ENCODE measurements at regions not wholly inside any gene's neighbourhood (a gene's known extent, or its start where the extent isn't known, plus 50 kb on each side); places are given as distances from the start of the nearest gene placed in this dataset.

DNA sequence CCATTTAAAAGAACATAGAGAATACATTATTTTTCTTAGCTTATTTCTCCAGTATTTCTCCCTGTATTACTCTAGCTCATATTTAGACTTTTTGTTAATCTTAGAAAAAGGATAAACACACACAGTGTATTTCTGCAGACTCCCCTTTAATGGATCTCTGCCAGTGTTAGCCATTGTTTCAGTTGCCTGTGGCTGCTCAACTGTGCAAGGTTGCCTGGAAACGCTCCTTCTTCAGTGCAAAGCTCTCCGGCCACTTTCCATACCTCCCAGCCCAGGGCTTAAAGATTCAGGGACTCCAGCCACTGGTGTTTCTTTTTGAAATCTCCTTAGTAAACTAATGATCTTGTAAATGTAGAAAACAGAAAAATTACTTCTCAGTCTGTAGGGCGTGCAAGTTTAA, 104.9 kb downstream of the SLIT2 start:
- TF ChIP-seq, protein P1, sequence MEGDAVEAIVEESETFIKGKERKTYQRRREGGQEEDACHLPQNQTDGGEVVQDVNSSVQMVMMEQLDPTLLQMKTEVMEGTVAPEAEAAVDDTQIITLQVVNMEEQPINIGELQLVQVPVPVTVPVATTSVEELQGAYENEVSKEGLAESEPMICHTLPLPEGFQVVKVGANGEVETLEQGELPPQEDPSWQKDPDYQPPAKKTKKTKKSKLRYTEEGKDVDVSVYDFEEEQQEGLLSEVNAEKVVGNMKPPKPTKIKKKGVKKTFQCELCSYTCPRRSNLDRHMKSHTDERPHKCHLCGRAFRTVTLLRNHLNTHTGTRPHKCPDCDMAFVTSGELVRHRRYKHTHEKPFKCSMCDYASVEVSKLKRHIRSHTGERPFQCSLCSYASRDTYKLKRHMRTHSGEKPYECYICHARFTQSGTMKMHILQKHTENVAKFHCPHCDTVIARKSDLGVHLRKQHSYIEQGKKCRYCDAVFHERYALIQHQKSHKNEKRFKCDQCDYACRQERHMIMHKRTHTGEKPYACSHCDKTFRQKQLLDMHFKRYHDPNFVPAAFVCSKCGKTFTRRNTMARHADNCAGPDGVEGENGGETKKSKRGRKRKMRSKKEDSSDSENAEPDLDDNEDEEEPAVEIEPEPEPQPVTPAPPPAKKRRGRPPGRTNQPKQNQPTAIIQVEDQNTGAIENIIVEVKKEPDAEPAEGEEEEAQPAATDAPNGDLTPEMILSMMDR (IDR thresholded peaks at IDR 0.05): no peak
- TF ChIP-seq POLR2AphosphoS5 (IDR thresholded peaks at IDR 0.05): no peak
- no peak for TF ChIP-seq EP300 (IDR thresholded peaks at IDR 0.05)
- TF ChIP-seq POLR2A (IDR thresholded peaks at IDR 0.05): no peak
- H3K4me1 ChIP-seq: no peaks in the 10 kb centered on the region
- H3K9me3 ChIP-seq: no peaks in the 10 kb centered on the region
- no peak overlapping the region for H3K4me3 ChIP-seq
- no peaks in the 10 kb centered on the region for H3K27me3 ChIP-seq
- WGBS, 2 donors: 48 to 54% methylated on average over 3 of the region's 3 CpGs
- DNase-seq (no peak), ATAC-seq (ENCODE audit: low FRiP score in 2 of 2) (no peak)
- no peak overlapping the region for H3K27ac ChIP-seq
- H3K36me3 ChIP-seq: no peaks in the 10 kb centered on the region

DNA sequence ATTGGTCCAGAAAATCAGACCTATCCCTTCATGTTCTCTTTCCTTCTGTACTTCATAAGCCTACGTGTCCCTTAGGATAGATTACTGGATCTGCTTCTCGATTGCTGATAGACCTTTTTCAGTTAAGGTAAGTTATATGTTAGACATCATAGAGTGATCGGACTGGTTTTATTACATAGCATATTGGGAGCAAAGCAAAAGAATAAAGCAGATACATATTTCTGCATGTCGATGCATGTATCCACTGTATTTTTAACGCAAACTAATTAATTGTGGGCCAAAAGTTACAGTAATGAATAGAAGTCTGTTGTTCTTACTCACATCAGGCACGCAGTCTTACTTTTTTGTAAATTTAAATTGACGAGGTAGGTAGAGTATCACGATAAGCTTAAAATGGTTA, 106.4 kb downstream of the SLIT2 start:
- H3K36me3 ChIP-seq: no peaks in the 10 kb centered on the region
- TF ChIP-seq, protein P1 (IDR thresholded peaks at IDR 0.05): no peak
- TF ChIP-seq POLR2A (IDR thresholded peaks at IDR 0.05) (no peak), POLR2AphosphoS5 (IDR thresholded peaks at IDR 0.05) (no peak), EP300 (IDR thresholded peaks at IDR 0.05) (no peak)
- H3K27ac ChIP-seq: no peak overlapping the region
- no peaks in the 10 kb centered on the region for H3K9me3 ChIP-seq
- no peak for ATAC-seq (ENCODE audit: low FRiP score in 2 of 2)
- H3K4me3 ChIP-seq: no peak overlapping the region
- H3K27me3 ChIP-seq: no peaks in the 10 kb centered on the region
- H3K4me1 ChIP-seq: no peaks in the 10 kb centered on the region
- no peak for DNase-seq
- 93% methylated on average over 8 of the region's 8 CpGs for WGBS, 2 donors

DNA sequence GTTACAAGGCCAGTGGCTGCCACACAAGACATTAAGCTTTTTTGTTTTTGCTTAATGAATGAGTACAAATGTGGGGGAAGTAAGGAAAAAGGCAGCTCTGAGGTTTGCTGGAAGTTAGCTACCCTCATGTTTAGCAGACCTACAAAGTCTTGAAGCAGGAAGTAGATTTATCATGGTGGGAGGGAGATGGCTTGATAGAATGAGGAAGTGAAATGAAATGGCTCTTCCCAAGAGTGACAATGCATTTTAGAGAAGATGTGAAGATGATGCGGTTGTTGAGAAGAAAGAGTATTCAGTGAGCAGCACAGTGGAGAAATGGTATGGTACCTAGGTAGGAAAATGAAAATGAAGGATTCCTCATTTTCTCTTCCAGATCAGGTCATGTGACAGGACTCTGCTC, 108.0 kb downstream of the SLIT2 start:
- ATAC-seq (ENCODE audit: low FRiP score in 2 of 2) (no peak), DNase-seq (no peak)
- TF ChIP-seq POLR2AphosphoS5 (IDR thresholded peaks at IDR 0.05) (no peak), POLR2A (IDR thresholded peaks at IDR 0.05) (no peak), EP300 (IDR thresholded peaks at IDR 0.05) (no peak)
- TF ChIP-seq, protein P1 (IDR thresholded peaks at IDR 0.05): no peak
- Histone ChIP-seq H3K9me3 (no peaks in the 10 kb centered on the region), H3K27me3 (no peaks in the 10 kb centered on the region), H3K4me3 (no peak overlapping the region), H3K4me1 (no peaks in the 10 kb centered on the region), H3K27ac (no peak overlapping the region), H3K36me3 (no peaks in the 10 kb centered on the region)
- 86 to 95% methylated on average over 1 of the region's 1 CpG for WGBS, 2 donors

DNA sequence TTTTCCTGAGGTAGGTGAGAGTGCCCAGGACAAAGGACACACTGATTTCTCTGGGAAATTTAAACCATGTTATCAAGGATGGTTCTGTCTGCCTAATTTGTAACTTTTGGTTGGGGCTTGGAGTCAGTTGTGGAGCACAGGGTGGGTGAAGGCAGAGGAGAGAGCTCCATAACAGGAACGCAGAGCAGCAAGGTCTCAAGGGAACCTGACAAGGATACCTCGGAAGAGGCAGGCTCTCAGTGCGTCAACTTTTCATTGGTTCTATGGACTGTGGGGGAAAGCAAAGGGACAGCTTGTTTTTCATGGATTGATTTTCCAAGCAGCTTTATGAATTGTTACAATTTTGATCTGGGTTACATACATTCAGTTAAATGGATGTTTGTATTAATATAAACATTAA, 110.4 kb downstream of the SLIT2 start:
- Histone ChIP-seq H3K27me3 (no peaks in the 10 kb centered on the region), H3K27ac (no peak overlapping the region), H3K36me3 (no peaks in the 10 kb centered on the region), H3K4me3 (no peak overlapping the region), H3K9me3 (no peaks in the 10 kb centered on the region), H3K4me1 (no peaks in the 10 kb centered on the region)
- ATAC-seq (ENCODE audit: low FRiP score in 2 of 2) (no peak), DNase-seq (no peak)
- TF ChIP-seq EP300 (IDR thresholded peaks at IDR 0.05) (no peak), POLR2AphosphoS5 (IDR thresholded peaks at IDR 0.05) (no peak), POLR2A (IDR thresholded peaks at IDR 0.05) (no peak)
- TF ChIP-seq, protein P1 (IDR thresholded peaks at IDR 0.05): no peak
- WGBS, 2 donors: 88 to 93% methylated on average over 3 of the region's 3 CpGs

DNA sequence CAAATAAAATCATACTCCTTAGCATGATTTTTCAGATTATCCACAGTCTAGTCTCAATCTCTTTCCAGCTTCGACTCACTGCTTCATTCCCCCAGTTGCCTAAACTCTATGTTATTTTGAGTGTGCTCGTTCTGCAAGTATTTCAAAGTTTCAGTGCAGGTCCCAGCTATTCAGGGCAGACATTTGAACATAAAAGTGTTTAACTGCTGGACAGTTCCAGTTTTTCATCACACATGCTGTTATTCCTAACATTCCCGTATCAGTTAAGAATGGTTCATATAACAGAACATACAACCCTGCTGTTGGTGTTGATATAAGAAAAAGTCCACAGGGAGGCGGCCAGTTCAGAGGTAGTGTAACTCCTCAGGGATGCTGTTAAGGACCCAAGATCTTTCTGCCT, 113.3 kb downstream of the SLIT2 start:
- 78 to 83% methylated on average over 4 of the region's 4 CpGs for WGBS, 2 donors
- DNase-seq (no peak), ATAC-seq (ENCODE audit: low FRiP score in 2 of 2) (no peak)
- H3K9me3 ChIP-seq: no peaks in the 10 kb centered on the region
- H3K27me3 ChIP-seq: no peaks in the 10 kb centered on the region
- H3K4me3 ChIP-seq: no peak overlapping the region
- H3K4me1 ChIP-seq: no peaks in the 10 kb centered on the region
- H3K27ac ChIP-seq: no peak overlapping the region
- TF ChIP-seq EP300 (IDR thresholded peaks at IDR 0.05) (no peak), POLR2AphosphoS5 (IDR thresholded peaks at IDR 0.05) (no peak), POLR2A (IDR thresholded peaks at IDR 0.05) (no peak)
- TF ChIP-seq, protein P1 (IDR thresholded peaks at IDR 0.05): no peak
- no peaks in the 10 kb centered on the region for H3K36me3 ChIP-seq
